ENCODE measurements at regions not wholly inside any gene's neighbourhood (a gene's known extent, or its start where the extent isn't known, plus 50 kb on each side); places are given as distances from the start of the nearest gene placed in this dataset. TPM values are rescaled to one million over a fixed set of nuclear protein-coding genes. Genes with fewer than 3 reads are reported as not detected.

DNA sequence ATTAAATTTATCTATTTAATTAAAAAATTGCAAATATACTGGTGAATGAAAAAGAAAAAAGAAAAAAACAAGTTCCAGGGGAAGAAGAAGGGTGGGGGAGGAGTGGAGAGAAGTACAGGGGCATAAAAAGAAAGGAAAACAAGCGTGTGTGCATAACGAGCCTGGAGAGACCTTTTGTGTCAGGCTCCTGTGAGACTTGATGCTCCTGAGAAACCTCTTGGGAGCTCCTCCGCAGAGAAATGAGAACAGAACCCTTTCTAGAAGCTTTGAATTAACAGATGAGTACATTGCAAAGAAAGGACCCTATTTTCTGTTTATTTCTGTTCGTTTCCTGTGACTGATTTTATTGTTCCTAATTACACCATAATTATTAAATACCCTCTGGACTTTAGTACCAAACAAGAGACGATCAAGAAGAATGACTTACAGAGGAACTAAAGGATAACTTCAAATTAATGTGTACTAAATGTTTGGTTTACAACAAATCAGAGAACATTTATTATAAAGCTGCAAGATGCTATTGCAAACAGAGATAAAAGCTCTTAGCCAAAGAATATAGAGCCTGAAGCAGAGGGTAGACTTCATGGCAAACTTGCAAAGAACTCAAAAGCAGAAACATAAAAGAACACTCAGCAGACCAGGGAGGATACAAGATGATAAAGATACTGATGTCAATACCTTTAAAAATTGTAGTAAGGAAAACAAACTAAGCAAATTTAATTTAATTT, 74.7 kb downstream of the DPPA2 start:
- H3K79me2 ChIP-seq (ENCODE audit: low read length), result no peaks in the 10 kb centered on the region
- H3K27me3 ChIP-seq (ENCODE audit: low read length), result no peaks in the 10 kb centered on the region
- no peak for DNase-seq
- H3K4me2 ChIP-seq (ENCODE audit: low read depth, low read length, poor library complexity, severe bottlenecking), result no peak overlapping the region
- no peaks in the 10 kb centered on the region for H3K9me2 ChIP-seq (replicated peaks; ENCODE audit: insufficient read depth, low read length)
- no peak overlapping the region for H3K27ac ChIP-seq (ENCODE audit: low read length)
- H2AFZ ChIP-seq (ENCODE audit: low read length), result no peak overlapping the region
- no peaks in the 10 kb centered on the region for H3K9me3 ChIP-seq (ENCODE audit: low read length)
- H3K4me1 ChIP-seq (ENCODE audit: low read length), result no peaks in the 10 kb centered on the region
- no peak overlapping the region for H3K4me3 ChIP-seq (ENCODE audit: low read length)
- no peaks in the 10 kb centered on the region for H4K20me1 ChIP-seq (ENCODE audit: insufficient read depth, low read depth, low read length)
- H3K9ac ChIP-seq (ENCODE audit: low read length), result no peak overlapping the region
- no peaks in the 10 kb centered on the region for H3K36me3 ChIP-seq (ENCODE audit: insufficient read depth, low read length)

DNA sequence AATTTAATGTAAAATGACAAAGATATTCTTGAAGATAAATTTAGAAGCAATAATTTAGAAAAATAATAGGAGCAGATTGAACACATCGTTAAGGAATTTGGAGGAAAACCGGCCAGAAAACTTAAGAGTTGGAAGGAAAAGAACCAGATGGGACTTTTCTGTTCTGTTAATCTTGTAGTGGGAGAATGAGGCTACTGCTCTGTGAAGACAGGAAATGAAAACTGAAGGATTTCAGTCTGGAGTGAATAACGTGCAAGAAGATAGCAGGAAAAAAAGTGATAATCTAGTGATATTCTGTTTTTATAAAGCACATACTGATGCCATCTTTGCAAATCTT, 74.2 kb downstream of the DPPA2 start:
- H3K9ac ChIP-seq (ENCODE audit: low read length), result no peak overlapping the region

More for the DNA sequence above, 74.2 kb downstream of the DPPA2 start:
- H3K27ac ChIP-seq (ENCODE audit: low read length), result no peak overlapping the region
- no peaks in the 10 kb centered on the region for H4K20me1 ChIP-seq (ENCODE audit: insufficient read depth, low read depth, low read length)
- H3K79me2 ChIP-seq (ENCODE audit: low read length), result no peaks in the 10 kb centered on the region
- H2AFZ ChIP-seq (ENCODE audit: low read length), result no peak overlapping the region
- DNase-seq, result no peak
- H3K27me3 ChIP-seq (ENCODE audit: low read length), result no peaks in the 10 kb centered on the region
- no peaks in the 10 kb centered on the region for H3K9me3 ChIP-seq (ENCODE audit: low read length)
- H3K4me1 ChIP-seq (ENCODE audit: low read length), result no peaks in the 10 kb centered on the region
- no peaks in the 10 kb centered on the region for H3K36me3 ChIP-seq (ENCODE audit: insufficient read depth, low read length)
- H3K4me2 ChIP-seq (ENCODE audit: low read depth, low read length, poor library complexity, severe bottlenecking), result no peak overlapping the region
- no peak overlapping the region for H3K4me3 ChIP-seq (ENCODE audit: low read length)
- no peaks in the 10 kb centered on the region for H3K9me2 ChIP-seq (replicated peaks; ENCODE audit: insufficient read depth, low read length)

Small RNAs in the stretch of these regions (small RNA-seq; reads per million reads assigned to genes)
- not detected for gene RNU6-1236P
